ENCODE measurements at regions not wholly inside any gene's neighbourhood (a gene's known extent, or its start where the extent isn't known, plus 50 kb on each side); places are given as distances from the start of the nearest gene placed in this dataset.

GRCh38 chr4:187633245-187633644 lies 362.3 kb upstream of the ZFP42 start:
- no peak for TF ChIP-seq CTCF (IDR thresholded peaks at IDR 0.05)
- no peak for TF ChIP-seq POLR2A (IDR thresholded peaks at IDR 0.05)
- H3K27ac ChIP-seq = no peak overlapping the region
- ATAC-seq = no peak
- intact Hi-C loops (cut with DNase I) = no loop called here
- H3K9me3 ChIP-seq = no peaks in the 10 kb centered on the region
- 32% methylated on average over 2 of the region's 2 CpGs for WGBS (ENCODE audit: insufficient coverage, low coverage, low lambda C conversion rate, missing lambda C conversion rate)
- H3K36me3 ChIP-seq = no peaks in the 10 kb centered on the region
- no peak overlapping the region for H3K4me3 ChIP-seq
- H3K27me3 ChIP-seq = no peaks in the 10 kb centered on the region
- no peaks in the 10 kb centered on the region for H3K4me1 ChIP-seq
- DNase-seq = no peak

GRCh38 chr4:187656959-187657358 lies 338.6 kb upstream of the ZFP42 start:
- TF ChIP-seq POLR2A (IDR thresholded peaks at IDR 0.05) (no peak), CTCF (IDR thresholded peaks at IDR 0.05) (no peak)
- DNase-seq = no peak

GRCh38 chr4:187663076-187663475 lies 332.5 kb upstream of the ZFP42 start:
- 45% methylated on average over 4 of the region's 4 CpGs for WGBS (ENCODE audit: insufficient coverage, low coverage, low lambda C conversion rate, missing lambda C conversion rate)
- DNase-seq (no peak), ATAC-seq (no peak)
- H3K4me1 ChIP-seq = no peaks in the 10 kb centered on the region
- H3K27me3 ChIP-seq = no peaks in the 10 kb centered on the region
- TF ChIP-seq POLR2A (IDR thresholded peaks at IDR 0.05) (no peak), CTCF (IDR thresholded peaks at IDR 0.05) (no peak)
- intact Hi-C loops (cut with DNase I) = no loop called here
- no peaks in the 10 kb centered on the region for H3K9me3 ChIP-seq
- H3K4me3 ChIP-seq = no peak overlapping the region
- H3K27ac ChIP-seq = no peak overlapping the region
- no peaks in the 10 kb centered on the region for H3K36me3 ChIP-seq

More at GRCh38 chr4:187656959-187657358, 338.6 kb upstream of the ZFP42 start:
- H3K27me3 ChIP-seq = no peaks in the 10 kb centered on the region
- no peak overlapping the region for H3K27ac ChIP-seq
- no peak for ATAC-seq
- no peaks in the 10 kb centered on the region for H3K36me3 ChIP-seq
- H3K4me3 ChIP-seq = no peak overlapping the region
- H3K9me3 ChIP-seq = no peaks in the 10 kb centered on the region
- H3K4me1 ChIP-seq = no peaks in the 10 kb centered on the region
- intact Hi-C loops (cut with DNase I) = no loop called here

GRCh38 chr4:187664011-187664410 lies 331.6 kb upstream of the ZFP42 start:
- H3K27me3 ChIP-seq = no peaks in the 10 kb centered on the region
- TF ChIP-seq POLR2A (IDR thresholded peaks at IDR 0.05) (no peak), CTCF (IDR thresholded peaks at IDR 0.05) (no peak)
- H3K4me1 ChIP-seq = no peaks in the 10 kb centered on the region
- no peak for DNase-seq
- no peak overlapping the region for H3K27ac ChIP-seq
- H3K9me3 ChIP-seq = no peaks in the 10 kb centered on the region
- ATAC-seq = no peak
- no peaks in the 10 kb centered on the region for H3K36me3 ChIP-seq
- 54% methylated on average over 5 of the region's 5 CpGs for WGBS (ENCODE audit: insufficient coverage, low coverage, low lambda C conversion rate, missing lambda C conversion rate)
- intact Hi-C loops (cut with DNase I) = no loop called here
- no peak overlapping the region for H3K4me3 ChIP-seq

GRCh38 chr4:187665086-187665485 lies 330.5 kb upstream of the ZFP42 start:
- Histone ChIP-seq H3K4me1 (no peaks in the 10 kb centered on the region), H3K36me3 (no peaks in the 10 kb centered on the region), H3K4me3 (no peak overlapping the region), H3K9me3 (no peaks in the 10 kb centered on the region), H3K27me3 (no peaks in the 10 kb centered on the region), H3K27ac (no peak overlapping the region)
- no peak for TF ChIP-seq CTCF (IDR thresholded peaks at IDR 0.05)
- TF ChIP-seq POLR2A (IDR thresholded peaks at IDR 0.05) = no peak
- no peak for ATAC-seq
- intact Hi-C loops (cut with DNase I) = no loop called here
- no peak for DNase-seq
- 13% methylated on average over 1 of the region's 1 CpG for WGBS (ENCODE audit: insufficient coverage, low coverage, low lambda C conversion rate, missing lambda C conversion rate)
